PC-9 (cell line): ENCODE measurements at regions not wholly inside any gene's neighbourhood (a gene's known extent, or its start where the extent isn't known, plus 50 kb on each side); places are given as distances from the start of the nearest gene placed in this dataset.
"Not testable (repeated sequence)": the region's sequence is repeated elsewhere in the genome, so short reads cannot be mapped to it uniquely, and the experiment has no call there.

Experiments
- CTCF ChIP-seq: fragments of 200-600 bp; sonication (generic); conservative IDR thresholded peaks from 2 replicates; pipeline ENCODE4 v1.6.1; 2017; ENCODE audit warnings: mixed run types, antibody characterized with exemption, mild to moderate bottlenecking, moderate library complexity
- EZH2 ChIP-seq: fragments of 200-600 bp; sonication (generic); IDR thresholded peaks from 2 replicates; pipeline ENCODE4 v1.8.0; 2017; ENCODE audit warnings: antibody characterized with exemption, low read depth

DNA sequence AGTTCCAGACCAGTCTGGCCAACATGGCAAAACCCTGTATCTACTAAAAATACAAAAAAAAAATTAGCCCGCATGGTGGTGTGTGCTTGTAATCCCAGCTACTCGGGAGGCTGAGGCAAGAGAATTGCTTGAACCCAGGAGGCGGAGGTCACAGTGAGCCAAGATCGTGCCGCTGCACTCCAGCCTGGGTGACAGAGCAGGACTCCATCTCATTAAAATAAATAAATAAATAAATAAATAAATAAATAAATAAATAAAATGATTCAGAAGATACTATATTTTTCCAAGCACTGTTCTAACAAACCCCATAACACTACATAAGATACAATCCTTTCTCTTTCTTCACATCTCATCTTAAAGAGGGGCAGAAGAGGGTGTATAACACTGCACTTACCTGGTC, 100.9 kb upstream of the SESTD1 start:
- not testable (repeated sequence) for TF ChIP-seq CTCF, EZH2
